Upper lobe of left lung (tissue), 4 donors: ENCODE measurements at regions not wholly inside any gene's neighbourhood (a gene's known extent, or its start where the extent isn't known, plus 50 kb on each side); places are given as distances from the start of the nearest gene placed in this dataset.

Experiments used
- CTCF ChIP-seq, 6 experiments: fragments of 450-650 bp in 4 of 6; fragments of 200-600 bp in 2 of 6; sonication (generic) in 2 of 6; IDR thresholded peaks; one replicate each; pipeline ENCODE4 v1.5.1; 2016 to 2019; ENCODE audit warnings: antibody characterized with exemption in 6 of 6
- EP300 ChIP-seq, 4 donors: sonication (generic); formaldehyde crosslinking; IDR thresholded peaks; one replicate each; pipeline ENCODE4 v1.5.1; 2017; ENCODE audit warnings: antibody characterized with exemption in 4 of 4, control low read depth in 2 of 4
- POLR2A ChIP-seq, 4 donors: fragments of 450-650 bp; IDR thresholded peaks; one replicate each; pipeline ENCODE4 v1.5.1; 2016 to 2017; ENCODE audit warnings: antibody characterized with exemption in 4 of 4, mild to moderate bottlenecking in 2 of 4

DNA sequence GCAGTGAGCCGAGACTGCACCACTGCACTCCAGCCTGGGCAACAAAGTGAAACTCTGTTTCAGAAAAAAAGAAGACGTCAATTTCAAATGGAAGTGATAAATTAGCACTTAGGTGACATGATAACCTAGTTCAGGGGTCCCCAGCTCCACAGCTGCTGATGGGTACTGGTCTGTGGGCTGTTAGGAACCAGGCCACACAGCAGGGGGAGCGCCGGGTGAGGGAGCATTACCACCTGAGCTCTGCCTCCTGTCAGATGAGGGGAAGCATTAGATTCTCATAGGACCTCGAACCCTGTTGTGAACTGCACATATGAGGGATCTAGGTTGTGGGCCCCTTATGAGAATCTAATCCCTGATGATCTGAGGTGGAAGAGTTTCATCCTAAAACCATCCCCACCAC lies 253.0 kb downstream of the FOXL1 start:
- TF ChIP-seq POLR2A (IDR thresholded peaks at IDR 0.05) (no peak), EP300 (IDR thresholded peaks at IDR 0.05) (no peak), CTCF (IDR thresholded peaks at IDR 0.05) (no peak)
